Brain microvascular endothelial cell (primary cell): ENCODE measurements at regions not wholly inside any gene's neighbourhood (a gene's known extent, or its start where the extent isn't known, plus 50 kb on each side); places are given as distances from the start of the nearest gene placed in this dataset.

ENCODE experiments used
- DNase-seq: peaks from one replicate; pipeline ENCODE4 v3.0.0-alpha.2; 2020
- H3K27ac ChIP-seq: fragments of 250-450 bp; sonication (Bioruptor Pico); 2 replicates; pipeline ENCODE4 v1.5.1; 2020; ENCODE audit warnings: mild to moderate bottlenecking, moderate library complexity
- H3K27me3 ChIP-seq: fragments of 250-450 bp; sonication (Bioruptor Pico); replicated peaks from 2 replicates; pipeline ENCODE4 v1.5.1; 2020; ENCODE audit warnings: mild to moderate bottlenecking
- H3K36me3 ChIP-seq: fragments of 250-450 bp; sonication (Bioruptor Pico); replicated peaks from 2 replicates; pipeline ENCODE4 v1.5.1; 2020; ENCODE audit warnings: mild to moderate bottlenecking
- H3K4me3 ChIP-seq: 2 replicates; pipeline ENCODE4 v1.5.1; 2011; ENCODE audit warnings: low read depth, mild to moderate bottlenecking, control low read depth, low read length, moderate library complexity
- CTCF ChIP-seq: IDR thresholded peaks from 2 replicates; pipeline ENCODE4 v1.5.1; 2011; ENCODE audit warnings: low read depth, mild to moderate bottlenecking, moderate library complexity, low read length, control low read depth, inconsistent platforms; ENCODE audit errors: missing control alignments
- in situ Hi-C: cut with HindIII; loops from 2 replicates; pipeline ENCODE4 v1.10.0; 2017; ENCODE audit warnings: low sequenced_read_pairs, low pct_ligation_motif_present

DNA sequence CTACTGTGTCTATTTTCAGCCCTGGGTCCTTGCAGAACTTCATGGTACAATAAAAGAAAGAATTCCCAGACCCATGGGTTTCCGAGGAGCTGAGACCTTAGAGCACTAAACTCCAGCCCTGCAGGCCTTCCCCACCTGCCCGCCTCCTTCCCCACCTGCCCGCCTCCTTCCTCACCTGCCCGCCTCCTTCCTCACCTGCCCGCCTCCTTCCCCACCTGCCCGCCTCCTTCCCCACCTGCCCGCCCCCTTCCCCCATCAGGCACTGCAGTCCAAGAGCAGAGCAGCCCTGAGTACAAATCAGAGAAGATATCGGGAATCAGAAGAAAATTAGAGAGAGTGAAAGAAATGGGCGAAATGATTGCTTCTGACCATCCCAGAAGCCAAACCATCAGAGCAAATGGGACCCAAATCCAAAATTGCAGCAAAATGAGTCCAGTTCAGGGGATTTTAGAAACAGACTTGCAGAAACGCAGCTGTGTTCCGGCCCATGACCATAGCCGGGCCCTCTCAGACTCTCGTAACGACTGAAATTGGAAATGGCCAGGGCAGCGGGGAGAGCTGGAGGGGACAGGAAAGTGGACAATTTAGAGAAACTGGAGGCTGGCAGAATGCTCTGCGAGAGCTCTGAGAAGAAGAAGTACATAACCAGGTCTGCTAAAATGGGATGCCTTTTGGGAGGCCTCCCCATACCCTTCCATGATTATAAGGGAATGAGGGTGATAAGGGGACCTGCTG is 568.4 kb downstream of the TCERG1L start:
- no peak for TF ChIP-seq CTCF
- no peak for DNase-seq
- H3K4me3 ChIP-seq: no peak overlapping the region
- H3K36me3 ChIP-seq: no peaks in the 10 kb centered on the region
- in situ Hi-C loops: no loop called here
- no peak overlapping the region for H3K27ac ChIP-seq
- no peaks in the 10 kb centered on the region for H3K27me3 ChIP-seq

DNA sequence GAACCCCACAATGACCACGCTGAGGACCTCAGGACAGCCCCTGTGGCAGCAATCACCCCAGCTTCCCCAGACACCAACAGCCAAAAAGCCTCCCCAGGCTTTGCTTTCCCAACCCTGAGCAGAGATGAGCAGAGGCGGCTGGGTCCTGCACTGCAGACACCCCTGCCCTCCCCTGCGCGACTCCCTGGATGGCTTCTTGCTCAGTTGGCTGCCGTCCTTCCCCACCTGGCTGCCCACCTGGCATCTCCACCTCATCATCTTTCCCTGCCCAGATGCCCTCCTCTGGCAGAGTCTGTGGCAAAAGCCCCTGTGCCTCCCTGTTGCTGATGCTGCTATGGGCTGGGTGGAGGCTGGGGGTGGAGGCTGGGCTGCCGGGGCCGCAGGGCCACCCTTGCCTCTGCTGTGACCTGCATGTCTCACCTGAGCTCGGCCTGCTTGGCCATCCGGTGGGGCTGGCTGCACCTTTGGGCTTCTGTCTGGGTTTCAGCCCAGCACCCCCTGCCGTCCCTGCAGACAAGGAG is 567.7 kb downstream of the TCERG1L start:
- Histone ChIP-seq H3K36me3 (no peaks in the 10 kb centered on the region), H3K27me3 (no peaks in the 10 kb centered on the region), H3K4me3 (no peak overlapping the region), H3K27ac (no peak overlapping the region)
- no peak for TF ChIP-seq CTCF
- in situ Hi-C loops: no loop called here
- no peak for DNase-seq

- Histone ChIP-seq H3K4me3 (no peak overlapping the region), H3K27ac (no peak overlapping the region), H3K27me3 (no peaks in the 10 kb centered on the region), H3K36me3 (no peaks in the 10 kb centered on the region)
- DNase-seq: no peak
- no peak for TF ChIP-seq CTCF
- in situ Hi-C loops: no loop called here
Observed at GRCh38 chr10:130744631-130745030, 566.9 kb downstream of the TCERG1L start.

- no peak for TF ChIP-seq CTCF
- no peak for DNase-seq
- Histone ChIP-seq H3K4me3 (no peak overlapping the region), H3K27ac (no peak overlapping the region), H3K27me3 (no peaks in the 10 kb centered on the region), H3K36me3 (no peaks in the 10 kb centered on the region)
- in situ Hi-C loops: no loop called here
Observed at GRCh38 chr10:130745251-130745650, 566.3 kb downstream of the TCERG1L start.

GRCh38 chr10:130745821-130746220 is 565.7 kb downstream of the TCERG1L start:
- H3K36me3 ChIP-seq: no peaks in the 10 kb centered on the region
- H3K27ac ChIP-seq: no peak overlapping the region
- DNase-seq: no peak
- no peak overlapping the region for H3K4me3 ChIP-seq
- TF ChIP-seq CTCF: no peak
- in situ Hi-C loops: no loop called here
- no peaks in the 10 kb centered on the region for H3K27me3 ChIP-seq

- Histone ChIP-seq H3K4me3 (no peak overlapping the region), H3K36me3 (no peaks in the 10 kb centered on the region), H3K27ac (no peak overlapping the region), H3K27me3 (no peaks in the 10 kb centered on the region)
- TF ChIP-seq CTCF: no peak
- in situ Hi-C loops: no loop called here
- DNase-seq: no peak
Observed at GRCh38 chr10:130746311-130746710, 565.2 kb downstream of the TCERG1L start.
